ENCODE measurements at regions not wholly inside any gene's neighbourhood (a gene's known extent, or its start where the extent isn't known, plus 50 kb on each side); places are given as distances from the start of the nearest gene placed in this dataset.
"Not testable (repeated sequence)": the region's sequence is repeated elsewhere in the genome, so short reads cannot be mapped to it uniquely, and the experiment has no call there.

GRCh38 chr10:59434463-59435321 is 72.3 kb upstream of the FAM13C start:
- H3K27me3 ChIP-seq (ENCODE audit: insufficient read depth, low read length): no peaks in the 10 kb centered on the region
- H3K36me3 ChIP-seq (ENCODE audit: insufficient read depth, low read depth, low read length): no peaks in the 10 kb centered on the region
- H3K27ac ChIP-seq (ENCODE audit: low read length): no peak overlapping the region
- H3K4me3 ChIP-seq (ENCODE audit: low read length): no peak overlapping the region
- H3K4me1 ChIP-seq (ENCODE audit: insufficient read depth, low read length): no peaks in the 10 kb centered on the region
- H3K9me3 ChIP-seq (ENCODE audit: insufficient read depth, low read depth, low read length): 0 out of 2 replicates have a peak, but pooled peaks cover 3% of the 10 kb centered on the region
- no peak overlapping the region for H3K9ac ChIP-seq (ENCODE audit: low read depth, low read length)

- no peaks in the 10 kb centered on the region for H3K4me1 ChIP-seq (ENCODE audit: insufficient read depth, low read length)
- H3K36me3 ChIP-seq (ENCODE audit: insufficient read depth, low read depth, low read length): no peaks in the 10 kb centered on the region
- H3K9ac ChIP-seq (ENCODE audit: low read depth, low read length): no peak overlapping the region
- H3K27me3 ChIP-seq (ENCODE audit: insufficient read depth, low read length): no peaks in the 10 kb centered on the region
- no peak overlapping the region for H3K27ac ChIP-seq (ENCODE audit: low read length)
- H3K9me3 ChIP-seq (ENCODE audit: insufficient read depth, low read depth, low read length): no peaks in the 10 kb centered on the region
- H3K4me3 ChIP-seq (ENCODE audit: low read length): no peak overlapping the region
Measured at GRCh38 chr10:59433720-59434428, 71.5 kb upstream of the FAM13C start.

GRCh38 chr10:59432207-59432900 is 70.0 kb upstream of the FAM13C start:
- Histone ChIP-seq H3K9ac (ENCODE audit: low read depth, low read length) (no peak overlapping the region), H3K36me3 (ENCODE audit: insufficient read depth, low read depth, low read length) (no peaks in the 10 kb centered on the region), H3K4me1 (ENCODE audit: insufficient read depth, low read length) (no peaks in the 10 kb centered on the region), H3K27me3 (ENCODE audit: insufficient read depth, low read length) (no peaks in the 10 kb centered on the region), H3K27ac (ENCODE audit: low read length) (no peak overlapping the region), H3K4me3 (ENCODE audit: low read length) (no peak overlapping the region), H3K9me3 (ENCODE audit: insufficient read depth, low read depth, low read length) (no peaks in the 10 kb centered on the region)

GRCh38 chr10:59413795-59414194 is 51.4 kb upstream of the FAM13C start:
- H3K27me3 ChIP-seq (ENCODE audit: insufficient read depth, low read length): not testable (repeated sequence)

More at GRCh38 chr10:59413795-59414194, 51.4 kb upstream of the FAM13C start:
- not testable (repeated sequence) for H3K27ac ChIP-seq (ENCODE audit: low read length); H3K36me3 ChIP-seq (ENCODE audit: insufficient read depth, low read depth, low read length); H3K9me3 ChIP-seq (ENCODE audit: insufficient read depth, low read depth, low read length); H3K4me1 ChIP-seq (ENCODE audit: insufficient read depth, low read length); H3K9ac ChIP-seq (ENCODE audit: low read depth, low read length); H3K4me3 ChIP-seq (ENCODE audit: low read length)
